ENCODE measurements at regions not wholly inside any gene's neighbourhood (a gene's known extent, or its start where the extent isn't known, plus 50 kb on each side); places are given as distances from the start of the nearest gene placed in this dataset.

DNA sequence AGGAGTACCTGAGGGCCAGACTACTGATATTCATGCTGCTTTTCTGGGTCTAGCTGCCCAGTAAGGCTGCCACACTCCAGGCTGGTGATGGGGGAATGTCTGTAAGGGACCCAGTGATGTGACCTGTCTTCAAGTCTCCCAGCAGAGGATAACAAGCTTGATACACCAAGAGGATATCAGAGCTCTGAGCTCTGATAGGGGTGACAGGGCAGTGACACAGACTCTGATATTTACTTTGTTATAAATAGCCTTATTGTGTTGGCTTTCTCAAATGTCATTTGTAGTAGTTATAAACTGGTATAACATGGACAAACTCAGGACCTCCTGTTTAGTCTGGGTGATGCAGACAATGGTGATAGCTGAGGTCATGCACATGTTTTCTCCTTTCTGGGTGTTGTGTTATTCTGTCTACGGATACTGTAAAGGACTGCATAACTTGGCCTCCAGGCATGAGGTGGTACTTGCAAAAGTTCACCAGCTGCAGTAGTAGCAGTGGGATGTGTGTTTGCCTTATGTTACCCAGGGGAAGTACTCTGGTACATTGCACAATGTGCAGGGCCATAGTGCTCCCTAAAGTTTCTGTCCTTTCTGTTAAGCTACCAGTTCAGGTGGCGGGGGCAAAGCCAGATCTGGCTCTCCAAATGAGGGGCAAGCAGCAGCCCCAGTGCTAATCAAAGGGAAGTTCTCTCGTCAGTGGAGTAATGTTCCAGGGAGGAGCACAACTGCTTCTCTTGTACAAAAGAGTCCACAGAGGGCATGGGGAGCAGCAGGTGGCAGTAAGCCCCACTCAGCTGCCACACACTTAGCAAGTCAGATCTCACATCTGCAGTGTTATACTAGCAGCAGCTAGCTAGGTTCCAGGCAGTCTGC is 812.2 kb downstream of the JRKL start:
- Histone ChIP-seq H3K4me3 (replicated peaks in 1 of 3; ENCODE audit: insufficient read depth in 1 of 3, low read depth in 1 of 3, low read length in 3 of 3) (no peak overlapping the region), H3K4me1 (ENCODE audit: control insufficient read depth, extremely low read depth, insufficient read depth, low read length) (no peaks in the 10 kb centered on the region), H3K9ac (replicated peaks; ENCODE audit: extremely low read depth, insufficient read depth, low read length) (no peak overlapping the region), H3K4me2 (ENCODE audit: insufficient read depth, low read length) (no peak overlapping the region), H3K36me3 (ENCODE audit: control insufficient read depth in 2 of 2, extremely low read depth in 1 of 2, insufficient read depth in 2 of 2, low read length in 2 of 2) (no peaks in the 10 kb centered on the region), H3K9me1 (replicated peaks; ENCODE audit: control insufficient read depth, extremely low read depth, insufficient read depth, low read length) (no peaks in the 10 kb centered on the region), H2AFZ (ENCODE audit: low read depth, low read length) (no peak overlapping the region), H3K9me3 (replicated peaks; ENCODE audit: control insufficient read depth, insufficient read depth, low read length) (peaks cover 6% of the 10 kb centered on the region), H3K27ac (ENCODE audit: insufficient read depth, low read depth, low read length) (no peak overlapping the region), H3K79me2 (ENCODE audit: control insufficient read depth, insufficient read depth, low read length) (no peaks in the 10 kb centered on the region), H4K20me1 (replicated peaks; ENCODE audit: control insufficient read depth, extremely low read depth, insufficient read depth, low read length) (no peaks in the 10 kb centered on the region), H3K27me3 (ENCODE audit: control insufficient read depth in 2 of 2, insufficient read depth in 2 of 2, low read length in 2 of 2) (no peaks in the 10 kb centered on the region)
- ChIA-PET CTCF (no interaction called here), POLR2A (no interaction called here)
- dilution Hi-C loops (cut with MboI; ENCODE audit: extremely low pct_ligation_motif_present, low sequenced_read_pairs) (no loop called here), intact Hi-C loops (cut with micrococcal nuclease) (no loop called here)
- no peak for DNase-seq (ENCODE audit: low read depth, low spot score)
- FAIRE-seq, result no peak
- no TSS peak for BruUV-seq (replicated peaks)
- no peak for TF ChIP-seq EZH2 (IDR thresholded peaks at IDR 0.05; ENCODE audit: borderline replicate concordance, low read depth, low read length, severe bottlenecking)
- TF ChIP-seq JUN (IDR thresholded peaks at IDR 0.05; ENCODE audit: borderline replicate concordance, insufficient read depth, insufficient read length, low read depth), result no peak
- no peak for TF ChIP-seq MYC (IDR thresholded peaks at IDR 0.05; ENCODE audit: low read depth, low read length)
- TF ChIP-seq, protein P1, sequence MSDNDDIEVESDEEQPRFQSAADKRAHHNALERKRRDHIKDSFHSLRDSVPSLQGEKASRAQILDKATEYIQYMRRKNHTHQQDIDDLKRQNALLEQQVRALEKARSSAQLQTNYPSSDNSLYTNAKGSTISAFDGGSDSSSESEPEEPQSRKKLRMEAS (IDR thresholded peaks at IDR 0.05; ENCODE audit: insufficient read depth, insufficient read length), result no peak
- TF ChIP-seq POLR2A (IDR thresholded peaks at IDR 0.05; ENCODE audit: low read depth, low read length), result no peak

DNA sequence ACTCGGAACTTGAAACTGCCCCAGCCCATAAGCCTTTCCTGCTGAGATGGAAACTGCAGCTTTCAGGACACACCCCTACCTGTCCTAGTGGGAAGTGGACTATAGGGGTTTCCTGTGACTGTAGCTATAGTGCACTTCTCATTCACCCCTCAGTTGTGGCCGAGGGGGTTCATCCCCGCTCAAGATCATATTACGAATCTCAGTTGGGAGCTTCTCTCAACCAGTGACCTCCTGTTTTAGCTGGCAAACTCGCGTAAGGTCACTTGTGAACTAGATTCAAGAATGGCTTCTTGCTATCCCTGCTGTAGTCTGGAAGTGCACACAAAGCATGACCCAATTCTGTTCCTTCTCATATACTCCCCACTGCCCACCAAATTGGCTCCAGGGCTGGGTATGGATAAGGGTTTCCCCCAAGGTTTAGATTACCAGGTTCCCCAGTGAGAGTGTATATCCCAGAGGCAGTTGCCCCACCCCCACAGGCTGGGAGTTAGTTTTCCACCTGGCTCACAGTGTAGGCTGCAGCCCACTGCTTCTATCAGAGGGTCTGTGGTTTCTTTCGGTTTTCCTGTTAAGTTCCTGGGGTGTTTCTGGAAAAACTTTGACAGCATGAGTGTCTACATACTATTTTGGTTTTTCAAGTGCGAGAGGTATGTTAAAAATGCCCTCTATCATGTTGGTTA is 812.9 kb downstream of the JRKL start:
- no peak for FAIRE-seq
- H3K36me3 ChIP-seq (ENCODE audit: control insufficient read depth in 2 of 2, extremely low read depth in 1 of 2, insufficient read depth in 2 of 2, low read length in 2 of 2), result no peaks in the 10 kb centered on the region
- no peak overlapping the region for H2AFZ ChIP-seq (ENCODE audit: low read depth, low read length)
- peaks cover 6% of the 10 kb centered on the region for H3K9me3 ChIP-seq (replicated peaks; ENCODE audit: control insufficient read depth, insufficient read depth, low read length)
- no peaks in the 10 kb centered on the region for H4K20me1 ChIP-seq (replicated peaks; ENCODE audit: control insufficient read depth, extremely low read depth, insufficient read depth, low read length)
- intact Hi-C loops (cut with micrococcal nuclease) (no loop called here), dilution Hi-C loops (cut with MboI; ENCODE audit: extremely low pct_ligation_motif_present, low sequenced_read_pairs) (no loop called here)
- no peaks in the 10 kb centered on the region for H3K79me2 ChIP-seq (ENCODE audit: control insufficient read depth, insufficient read depth, low read length)
- DNase-seq (ENCODE audit: low read depth, low spot score), result no peak
- no peaks in the 10 kb centered on the region for H3K4me1 ChIP-seq (ENCODE audit: control insufficient read depth, extremely low read depth, insufficient read depth, low read length)
- CTCF ChIA-PET, result no interaction called here
- H3K27ac ChIP-seq (ENCODE audit: insufficient read depth, low read depth, low read length), result no peak overlapping the region
- BruUV-seq (replicated peaks), result no TSS peak
- TF ChIP-seq CTCF (IDR thresholded peaks at IDR 0.05; ENCODE audit: extremely low read depth in 1 of 2, insufficient read depth in 1 of 2, low read depth in 1 of 2, low read length in 2 of 2), result no peak
- TF ChIP-seq FOS (IDR thresholded peaks at IDR 0.05; ENCODE audit: borderline replicate concordance, insufficient read depth, low read length), result no peak
- TF ChIP-seq POLR2A (IDR thresholded peaks at IDR 0.05; ENCODE audit: low read depth, low read length), result no peak
- TF ChIP-seq GATA2 (IDR thresholded peaks at IDR 0.05; ENCODE audit: insufficient read depth, insufficient read length, low read depth, low read length), result no peak
- TF ChIP-seq POLR2AphosphoS5 (IDR thresholded peaks at IDR 0.05; ENCODE audit: insufficient read depth, low read depth, low read length), result no peak
- H3K4me2 ChIP-seq (ENCODE audit: insufficient read depth, low read length), result no peak overlapping the region
- no peak overlapping the region for H3K4me3 ChIP-seq (replicated peaks in 1 of 3; ENCODE audit: insufficient read depth in 1 of 3, low read depth in 1 of 3, low read length in 3 of 3)
- H3K9me1 ChIP-seq (replicated peaks; ENCODE audit: control insufficient read depth, extremely low read depth, insufficient read depth, low read length), result no peaks in the 10 kb centered on the region
- no peaks in the 10 kb centered on the region for H3K27me3 ChIP-seq (ENCODE audit: control insufficient read depth in 2 of 2, insufficient read depth in 2 of 2, low read length in 2 of 2)
- H3K9ac ChIP-seq (replicated peaks; ENCODE audit: extremely low read depth, insufficient read depth, low read length), result no peak overlapping the region
- POLR2A ChIA-PET, result no interaction called here

Data from endothelial cell of umbilical vein (primary cell).